SK-N-MC (cell line): ENCODE measurements at regions not wholly inside any gene's neighbourhood (a gene's known extent, or its start where the extent isn't known, plus 50 kb on each side); places are given as distances from the start of the nearest gene placed in this dataset.

Source experiments
- EZH2 ChIP-seq: fragments of 200-600 bp; sonication (generic); IDR thresholded peaks from one replicate; pipeline ENCODE4 v1.6.1; 2017; ENCODE audit warnings: antibody characterized with exemption
- FOXP2 ChIP-seq: optimal IDR thresholded peaks from 2 replicates; pipeline ENCODE3; 2011; ENCODE audit warnings: mild to moderate bottlenecking, moderate library complexity; ENCODE audit not compliant: insufficient read depth; ENCODE audit errors: extremely low read length, control extremely low read depth
- POLR2AphosphoS5 ChIP-seq: IDR thresholded peaks from 2 replicates; pipeline ENCODE4 v1.6.1; 2012; ENCODE audit warnings: mild to moderate bottlenecking, low read depth, low read length, borderline replicate concordance

DNA sequence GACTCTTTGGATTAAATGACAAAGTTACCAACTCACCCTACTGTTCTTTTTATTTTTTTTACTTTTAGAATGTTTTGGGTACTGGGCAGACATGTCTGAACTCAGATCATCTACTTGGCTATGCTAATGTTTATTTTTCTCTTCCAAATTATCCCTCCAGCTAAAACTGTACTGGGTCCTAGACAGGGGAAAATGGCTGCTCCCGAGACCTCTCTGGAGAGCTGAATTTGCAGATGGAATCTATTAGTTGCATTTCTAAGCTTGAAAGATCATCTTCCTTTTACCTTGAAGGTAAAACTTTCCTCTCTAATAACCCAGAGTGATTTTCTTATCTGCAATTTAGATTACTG, 197.5 kb upstream of the SEMA6A start:
- TF ChIP-seq EZH2 (no peak), POLR2AphosphoS5 (no peak), FOXP2 (no peak)
